ENCODE measurements at regions not wholly inside any gene's neighbourhood (a gene's known extent, or its start where the extent isn't known, plus 50 kb on each side); places are given as distances from the start of the nearest gene placed in this dataset.
"Not testable (repeated sequence)": the region's sequence is repeated elsewhere in the genome, so short reads cannot be mapped to it uniquely, and the experiment has no call there.

GRCh38 chrX:13167481-13168231, 123.2 kb upstream of the FAM9C start:
- Histone ChIP-seq H3K36me3 (no peaks in the 10 kb centered on the region), H3K27me3 (no peaks in the 10 kb centered on the region), H3K4me3 (no peak overlapping the region), H3K9me3 (no peaks in the 10 kb centered on the region)
- peak; percentile 2 for DNase-seq

GRCh38 chrX:13165266-13166189, 121.1 kb upstream of the FAM9C start:
- Histone ChIP-seq H3K27me3 (no peaks in the 10 kb centered on the region), H3K36me3 (no peaks in the 10 kb centered on the region), H3K9me3 (no peaks in the 10 kb centered on the region), H3K4me3 (no peak overlapping the region)
- DNase-seq: no peak

DNA sequence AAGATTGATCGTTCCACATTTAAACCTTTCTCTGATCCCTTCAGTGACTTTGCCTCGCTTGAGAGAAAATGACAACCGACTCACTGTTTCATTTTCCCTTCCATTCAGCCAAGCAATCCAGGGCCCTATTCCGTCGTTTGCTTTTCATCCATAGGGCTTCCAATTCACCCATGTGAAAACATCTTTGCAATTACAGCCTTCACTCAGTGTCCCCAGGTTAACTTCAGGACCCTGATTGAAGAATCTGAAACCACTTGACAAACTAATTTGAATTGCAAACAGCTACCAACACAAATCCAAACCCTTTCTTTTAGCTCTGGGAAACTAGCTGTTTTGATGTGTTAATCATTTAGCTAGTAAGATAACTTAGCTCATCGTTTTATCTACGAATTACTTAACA, 120.2 kb upstream of the FAM9C start:
- Histone ChIP-seq H3K36me3 (no peaks in the 10 kb centered on the region), H3K4me3 (no peak overlapping the region), H3K27me3 (no peaks in the 10 kb centered on the region), H3K9me3 (no peaks in the 10 kb centered on the region)
- DNase-seq: no peak

GRCh38 chrX:13162772-13163410, 118.5 kb upstream of the FAM9C start:
- Histone ChIP-seq H3K9me3 (no peaks in the 10 kb centered on the region), H3K27me3 (no peaks in the 10 kb centered on the region), H3K4me3 (no peak overlapping the region), H3K36me3 (no peaks in the 10 kb centered on the region)
- no peak for DNase-seq

DNA sequence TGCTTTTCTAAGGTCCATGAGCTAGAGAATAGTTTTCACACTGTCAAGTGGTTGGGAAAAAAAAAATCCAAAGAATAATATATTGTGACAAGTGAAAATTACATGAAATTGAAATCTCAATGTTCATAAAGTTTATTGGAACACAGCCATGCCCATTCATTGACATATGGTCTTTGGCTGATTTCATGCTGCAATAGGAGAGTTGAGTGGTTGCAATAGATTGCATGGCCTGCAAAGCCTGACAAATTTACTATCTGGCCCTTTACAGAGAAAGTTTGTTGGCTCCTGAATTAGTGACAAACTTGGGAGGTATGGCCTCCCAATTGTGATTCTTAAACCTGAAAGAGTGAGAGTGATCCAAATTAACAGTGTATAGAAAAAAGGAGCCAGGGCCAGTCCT, 115.5 kb upstream of the FAM9C start:
- DNase-seq: no peak
- Histone ChIP-seq H3K36me3 (no peaks in the 10 kb centered on the region), H3K9me3 (no peaks in the 10 kb centered on the region)

DNA sequence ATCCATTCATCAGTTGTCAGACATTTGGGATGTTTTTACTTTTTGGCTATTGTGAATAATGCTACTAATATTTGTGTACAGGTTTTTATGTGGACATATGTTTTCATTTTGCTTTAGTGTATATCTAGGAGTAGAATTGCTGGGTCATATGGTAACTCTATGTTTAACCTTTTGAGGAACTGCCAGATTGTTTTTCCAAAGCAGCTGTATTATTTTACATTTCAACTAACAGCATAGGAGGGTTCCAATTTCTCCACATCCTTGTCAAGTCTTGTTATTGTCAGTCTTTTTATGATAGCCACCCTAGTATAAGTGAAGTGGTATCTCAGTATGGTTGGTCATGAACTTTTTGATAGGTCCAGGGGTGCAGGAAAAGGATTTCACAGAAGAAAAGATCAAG, 114.5 kb upstream of the FAM9C start:
- no peaks in the 10 kb centered on the region for H3K27me3 ChIP-seq
- no peak for DNase-seq

More for the DNA sequence above, 115.5 kb upstream of the FAM9C start:
- no peaks in the 10 kb centered on the region for H3K27me3 ChIP-seq
- no peak overlapping the region for H3K4me3 ChIP-seq

DNA sequence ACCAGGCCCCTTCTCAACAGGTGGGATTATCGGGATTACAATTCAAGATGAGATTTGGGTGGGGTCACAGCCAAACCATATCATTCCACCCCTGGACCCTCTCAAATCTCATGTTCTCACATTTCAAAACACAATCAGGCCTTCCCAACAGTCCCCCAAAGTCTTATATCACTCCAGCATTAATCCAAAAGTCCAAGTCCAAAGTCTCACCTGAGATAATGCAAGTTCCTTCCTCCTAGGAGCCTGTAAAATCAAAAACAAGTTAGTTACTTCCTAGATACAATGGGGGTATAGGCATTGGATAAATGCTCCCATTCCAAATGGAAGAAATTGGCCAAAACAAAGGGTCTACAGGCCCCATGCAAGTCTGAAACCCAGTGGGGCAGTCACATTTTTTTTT, 111.1 kb upstream of the FAM9C start:
- H3K9me3 ChIP-seq, H3K36me3 ChIP-seq, DNase-seq, H3K4me3 ChIP-seq, H3K27me3 ChIP-seq: not testable (repeated sequence)

More for the DNA sequence above, 114.5 kb upstream of the FAM9C start:
- no peak overlapping the region for H3K4me3 ChIP-seq
- H3K9me3 ChIP-seq: peaks cover 6% of the 10 kb centered on the region
- H3K36me3 ChIP-seq: no peaks in the 10 kb centered on the region

DNA sequence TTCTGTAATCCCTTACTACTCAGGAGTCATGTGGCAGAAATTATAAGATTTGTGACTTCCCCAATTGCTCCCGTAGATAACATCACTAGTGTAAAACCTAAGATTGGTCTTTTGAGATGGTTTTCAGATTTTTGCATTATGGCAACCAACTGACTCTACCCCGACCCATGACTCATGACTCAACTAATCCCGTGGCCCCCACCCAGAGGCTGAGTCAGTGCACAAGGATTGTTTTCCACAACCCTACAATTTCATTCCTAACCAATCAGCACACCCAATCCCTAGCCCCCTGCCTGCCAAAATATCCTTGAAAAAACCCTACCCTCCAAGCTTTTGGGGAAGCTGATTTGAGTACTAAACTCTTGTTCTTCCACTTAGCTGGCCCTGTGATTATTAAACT, 109.4 kb upstream of the FAM9C start:
- peak; percentile 67 for DNase-seq
- no peaks in the 10 kb centered on the region for H3K36me3 ChIP-seq
- H3K4me3 ChIP-seq: no peak overlapping the region
- no peaks in the 10 kb centered on the region for H3K27me3 ChIP-seq
- peaks cover 6% of the 10 kb centered on the region for H3K9me3 ChIP-seq

GRCh38 chrX:13152518-13153185, 108.2 kb upstream of the FAM9C start:
- DNase-seq: no peak
- Histone ChIP-seq H3K27me3 (no peaks in the 10 kb centered on the region), H3K4me3 (no peak overlapping the region), H3K9me3 (peaks cover 6% of the 10 kb centered on the region), H3K36me3 (no peaks in the 10 kb centered on the region)

GRCh38 chrX:13151828-13152517, 107.6 kb upstream of the FAM9C start:
- no peaks in the 10 kb centered on the region for H3K27me3 ChIP-seq
- peaks cover 6% of the 10 kb centered on the region for H3K9me3 ChIP-seq
- H3K36me3 ChIP-seq: no peaks in the 10 kb centered on the region
- DNase-seq: no peak
- H3K4me3 ChIP-seq: no peak overlapping the region

DNA sequence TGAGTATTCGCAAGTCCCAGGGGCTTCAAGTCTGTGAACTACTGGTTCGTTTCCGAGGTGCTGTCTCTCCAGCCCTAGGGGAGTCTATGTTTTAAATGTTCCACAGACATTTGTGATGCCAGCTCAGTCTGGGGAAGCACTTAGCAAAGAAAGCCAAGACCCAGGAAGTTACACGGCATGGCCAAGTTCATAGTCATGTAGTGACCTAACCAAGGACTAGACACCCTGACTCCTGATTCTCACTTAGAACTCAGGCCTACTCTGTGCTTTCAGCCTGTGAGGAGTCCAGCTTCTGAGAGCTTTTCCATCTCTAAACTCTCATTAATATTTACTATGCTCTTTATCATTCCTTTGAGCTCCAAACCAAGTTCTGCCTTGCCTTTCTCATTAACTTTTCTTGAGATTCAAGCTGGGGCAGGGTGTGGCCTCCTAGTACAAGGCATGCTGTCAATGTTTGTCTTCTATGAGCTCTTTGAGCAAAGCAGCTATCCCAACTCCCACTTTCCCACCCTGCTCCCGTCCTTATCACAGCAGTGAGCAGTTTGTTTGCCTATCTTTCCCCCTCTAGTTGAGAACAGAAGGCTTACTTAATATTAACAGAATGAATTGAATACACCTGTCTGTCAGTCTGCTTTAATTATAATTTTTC, 105.4 kb upstream of the FAM9C start:
- H3K36me3 ChIP-seq: no peaks in the 10 kb centered on the region
- no peak for DNase-seq
- H3K9me3 ChIP-seq: peaks cover 6% of the 10 kb centered on the region

DNA sequence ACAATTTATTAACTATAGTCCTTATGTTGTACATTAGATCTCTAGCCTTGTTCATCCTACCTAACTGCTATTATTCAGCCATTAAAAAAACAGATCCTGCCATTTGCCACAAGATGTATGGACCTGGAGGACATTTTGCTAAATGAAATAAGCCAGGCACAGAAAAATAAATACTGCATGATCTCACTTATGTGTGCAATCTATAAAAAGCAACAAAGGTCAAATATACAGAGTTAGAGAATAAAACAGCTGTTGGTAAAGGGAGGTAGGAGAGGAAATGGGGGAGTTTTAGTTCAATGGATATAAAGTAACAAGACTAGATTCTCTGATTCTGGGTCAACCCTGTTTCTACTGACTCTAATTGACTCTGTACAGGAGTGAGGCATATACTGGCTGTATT, 103.3 kb upstream of the FAM9C start:
- Histone ChIP-seq H3K27me3 (no peaks in the 10 kb centered on the region), H3K9me3 (no peaks in the 10 kb centered on the region), H3K4me3 (no peak overlapping the region), H3K36me3 (no peaks in the 10 kb centered on the region)
- no peak for DNase-seq

More for the DNA sequence above, 105.4 kb upstream of the FAM9C start:
- Histone ChIP-seq H3K4me3 (no peak overlapping the region), H3K27me3 (no peaks in the 10 kb centered on the region)

GRCh38 chrX:13147147-13147546, 102.7 kb upstream of the FAM9C start:
- H3K36me3 ChIP-seq: no peaks in the 10 kb centered on the region
- no peaks in the 10 kb centered on the region for H3K27me3 ChIP-seq
- DNase-seq: no peak
- H3K9me3 ChIP-seq: no peaks in the 10 kb centered on the region
- H3K4me3 ChIP-seq: no peak overlapping the region

DNA sequence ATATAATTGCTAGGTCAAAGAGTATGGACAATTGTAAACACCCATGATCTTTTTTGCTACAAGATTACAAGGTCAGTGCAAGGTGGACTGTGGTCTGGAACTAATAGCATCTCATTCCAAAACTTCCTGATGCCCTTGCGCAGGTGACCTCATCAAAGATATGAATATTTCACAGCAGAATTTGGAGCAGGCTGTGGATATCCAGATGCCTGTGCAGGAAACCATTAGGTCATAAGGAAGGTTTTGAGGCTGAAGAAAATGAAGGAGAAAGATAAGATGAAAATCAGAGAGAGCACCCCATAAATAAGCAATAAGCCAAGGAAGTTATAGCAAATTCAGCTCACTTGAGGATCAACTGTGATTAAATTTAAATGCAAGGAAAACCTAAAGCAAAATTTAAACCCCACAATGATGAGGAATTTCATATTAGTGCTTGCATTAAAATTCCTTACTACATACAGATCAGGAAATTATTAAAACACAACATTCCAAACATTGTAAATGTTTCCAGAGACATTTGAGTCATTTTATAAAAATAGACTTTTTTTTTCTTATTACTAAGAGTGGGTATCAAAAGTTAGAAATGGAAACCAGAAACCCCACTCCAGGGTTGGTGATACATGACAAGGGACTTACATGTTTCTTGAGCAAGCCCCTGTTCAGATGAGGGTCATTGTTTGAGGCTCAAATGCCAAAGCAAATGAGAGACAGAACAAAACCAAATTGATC, 100.7 kb upstream of the FAM9C start:
- no peaks in the 10 kb centered on the region for H3K9me3 ChIP-seq
- no peak for DNase-seq
- no peak overlapping the region for H3K4me3 ChIP-seq
- H3K36me3 ChIP-seq: no peaks in the 10 kb centered on the region
- H3K27me3 ChIP-seq: no peaks in the 10 kb centered on the region

DNA sequence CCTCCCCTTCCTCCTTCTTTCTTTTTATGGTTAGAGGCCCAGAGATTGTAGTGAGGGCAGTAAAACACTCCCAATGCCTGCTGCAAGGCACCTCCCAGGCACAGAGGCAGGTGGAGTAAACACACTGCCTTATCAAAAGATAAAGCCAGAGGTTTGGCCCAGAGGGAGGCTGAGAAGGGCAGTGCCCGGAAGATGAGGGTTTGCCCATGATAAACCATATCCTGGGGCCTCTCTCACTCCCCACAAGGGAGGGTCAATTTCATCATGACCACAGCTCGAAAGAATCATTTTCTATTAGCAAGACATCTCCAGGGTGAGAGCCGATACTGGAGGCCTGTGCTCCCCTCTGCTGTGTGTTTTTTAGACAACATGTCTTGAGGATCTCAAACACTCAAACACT, 98.5 kb upstream of the FAM9C start:
- DNase-seq: no peak

More for the DNA sequence above, 98.5 kb upstream of the FAM9C start:
- H3K4me3 ChIP-seq: no peak overlapping the region
- H3K27me3 ChIP-seq: no peaks in the 10 kb centered on the region
- no peaks in the 10 kb centered on the region for H3K9me3 ChIP-seq
- no peaks in the 10 kb centered on the region for H3K36me3 ChIP-seq

Measured in MG63 (cell line).